D721Med (cell line): ENCODE measurements at regions not wholly inside any gene's neighbourhood (a gene's known extent, or its start where the extent isn't known, plus 50 kb on each side); places are given as distances from the start of the nearest gene placed in this dataset.

ENCODE experiments used
- DNase-seq: peaks from one replicate; pipeline ENCODE4 v3.0.0; 2011; ENCODE audit warnings: low spot score; ENCODE audit not compliant: insufficient read length
- FAIRE-seq: peaks from 2 replicates; lab custom pipeline; 2011; peaks lifted over from hg19 to GRCh38; lab: Jason Lieb, UNC
- TF ChIP-seq, protein P1 (sequence below): IDR thresholded peaks from 2 replicates; pipeline ENCODE4 v1.5.1; 2012; ENCODE audit warnings: mild to moderate bottlenecking, control low read depth; ENCODE audit not compliant: insufficient read depth; ENCODE audit errors: missing control alignments

DNA sequence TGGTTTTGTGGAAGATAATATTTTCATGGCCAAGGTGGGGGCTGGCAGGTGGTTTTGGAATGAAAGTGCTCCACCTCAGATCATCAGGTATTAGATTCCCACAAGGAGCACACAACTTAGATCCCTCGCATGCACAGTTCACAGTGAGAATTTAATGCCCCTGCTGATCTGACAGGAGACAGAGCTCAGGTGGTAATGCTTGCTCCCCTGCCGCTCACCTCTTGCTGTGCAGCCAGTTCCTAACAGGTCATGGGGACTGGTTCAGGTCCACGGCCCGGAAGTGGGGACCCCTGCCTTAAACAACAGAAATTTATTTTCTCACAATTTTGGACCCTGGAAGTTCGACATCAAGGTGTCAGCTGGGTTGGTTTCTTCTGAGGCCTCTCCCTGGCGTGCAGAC is 668.7 kb upstream of the ZNF608 start:
- TF ChIP-seq, protein P1, sequence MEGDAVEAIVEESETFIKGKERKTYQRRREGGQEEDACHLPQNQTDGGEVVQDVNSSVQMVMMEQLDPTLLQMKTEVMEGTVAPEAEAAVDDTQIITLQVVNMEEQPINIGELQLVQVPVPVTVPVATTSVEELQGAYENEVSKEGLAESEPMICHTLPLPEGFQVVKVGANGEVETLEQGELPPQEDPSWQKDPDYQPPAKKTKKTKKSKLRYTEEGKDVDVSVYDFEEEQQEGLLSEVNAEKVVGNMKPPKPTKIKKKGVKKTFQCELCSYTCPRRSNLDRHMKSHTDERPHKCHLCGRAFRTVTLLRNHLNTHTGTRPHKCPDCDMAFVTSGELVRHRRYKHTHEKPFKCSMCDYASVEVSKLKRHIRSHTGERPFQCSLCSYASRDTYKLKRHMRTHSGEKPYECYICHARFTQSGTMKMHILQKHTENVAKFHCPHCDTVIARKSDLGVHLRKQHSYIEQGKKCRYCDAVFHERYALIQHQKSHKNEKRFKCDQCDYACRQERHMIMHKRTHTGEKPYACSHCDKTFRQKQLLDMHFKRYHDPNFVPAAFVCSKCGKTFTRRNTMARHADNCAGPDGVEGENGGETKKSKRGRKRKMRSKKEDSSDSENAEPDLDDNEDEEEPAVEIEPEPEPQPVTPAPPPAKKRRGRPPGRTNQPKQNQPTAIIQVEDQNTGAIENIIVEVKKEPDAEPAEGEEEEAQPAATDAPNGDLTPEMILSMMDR = no peak
- no peak for FAIRE-seq
- DNase-seq = no peak

- FAIRE-seq (no peak), DNase-seq (no peak)
- TF ChIP-seq, protein P1 = no peak
These were observed 669.6 kb upstream of the ZNF608 start for GRCh38 chr5:125416055-125416454.

DNA sequence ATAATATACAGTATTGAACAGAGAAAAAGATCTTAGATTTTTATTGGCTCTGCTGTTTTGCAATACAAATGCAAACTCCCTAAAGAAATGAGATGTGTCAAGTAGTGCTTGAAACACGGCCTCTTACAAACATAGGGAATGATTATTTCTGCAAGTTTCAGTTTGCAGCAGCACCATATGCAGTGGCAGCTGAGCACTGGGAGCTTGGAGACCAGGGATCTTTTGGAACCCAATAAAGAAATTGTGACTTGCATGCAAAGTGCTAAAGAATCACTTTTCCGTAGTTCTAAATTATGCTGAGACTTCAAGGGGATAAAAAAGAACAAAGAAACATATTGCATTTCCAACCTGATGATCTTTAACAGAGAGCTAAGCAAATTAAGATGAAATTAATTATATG is 674.6 kb upstream of the ZNF608 start:
- TF ChIP-seq, protein P1 = no peak
- DNase-seq (no peak), FAIRE-seq (no peak)

DNA sequence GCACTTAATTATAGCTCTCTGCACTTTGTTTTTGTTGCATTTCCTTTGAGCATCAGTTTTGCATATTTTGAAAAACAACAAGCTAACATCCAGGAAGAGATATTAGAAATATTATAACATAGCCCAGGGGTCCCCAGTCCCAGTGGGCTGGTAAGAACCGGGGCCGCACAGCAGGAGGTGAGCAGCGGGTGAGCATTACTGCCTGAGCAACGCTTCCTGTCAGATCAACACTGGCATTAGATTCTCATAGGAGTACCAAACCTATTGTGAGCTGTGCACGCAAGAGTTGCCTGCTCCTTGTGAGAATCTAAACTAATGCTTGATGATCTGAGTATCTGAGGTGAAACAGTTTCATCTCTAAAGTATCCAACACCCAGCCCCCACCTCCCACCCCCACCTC is 675.9 kb upstream of the ZNF608 start:
- FAIRE-seq (no peak), DNase-seq (no peak)
- TF ChIP-seq, protein P1 = no peak

DNA sequence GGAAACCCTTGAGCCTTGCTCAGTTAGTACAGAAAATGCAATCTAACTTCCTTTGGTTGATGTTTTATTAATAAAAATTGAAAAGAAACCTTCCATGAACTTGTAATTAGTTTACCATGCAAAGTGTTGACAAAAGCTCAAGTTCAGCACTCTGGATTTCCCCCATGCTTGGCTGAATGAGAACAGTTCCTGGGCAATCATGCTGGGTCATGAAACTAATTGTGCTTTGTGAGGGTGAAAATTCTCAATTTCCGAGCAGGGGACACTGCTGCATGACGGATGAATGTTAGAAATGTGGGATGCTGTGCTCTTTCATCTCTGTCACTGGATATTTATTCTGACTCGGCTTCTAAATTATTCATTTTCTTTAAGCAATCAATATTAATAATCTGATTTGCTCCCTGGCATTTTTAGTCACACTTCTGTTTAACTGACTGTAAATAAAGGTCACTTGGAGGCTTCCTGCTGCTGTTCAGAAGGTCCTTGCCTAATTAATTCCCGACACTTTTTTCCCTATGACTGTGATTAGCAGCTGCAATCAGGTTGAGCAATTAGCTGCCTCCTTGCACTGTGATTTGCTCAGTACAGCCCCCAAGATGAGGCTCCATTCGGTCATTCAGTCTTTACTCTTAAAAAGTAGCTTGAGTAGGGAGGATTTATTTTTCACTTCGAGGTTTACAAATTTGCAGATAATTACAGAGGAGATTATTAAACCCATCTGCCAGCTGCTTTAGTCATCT is 678.1 kb upstream of the ZNF608 start:
- DNase-seq (no peak), FAIRE-seq (peak; percentile 97)
- TF ChIP-seq, protein P1 = no peak

DNA sequence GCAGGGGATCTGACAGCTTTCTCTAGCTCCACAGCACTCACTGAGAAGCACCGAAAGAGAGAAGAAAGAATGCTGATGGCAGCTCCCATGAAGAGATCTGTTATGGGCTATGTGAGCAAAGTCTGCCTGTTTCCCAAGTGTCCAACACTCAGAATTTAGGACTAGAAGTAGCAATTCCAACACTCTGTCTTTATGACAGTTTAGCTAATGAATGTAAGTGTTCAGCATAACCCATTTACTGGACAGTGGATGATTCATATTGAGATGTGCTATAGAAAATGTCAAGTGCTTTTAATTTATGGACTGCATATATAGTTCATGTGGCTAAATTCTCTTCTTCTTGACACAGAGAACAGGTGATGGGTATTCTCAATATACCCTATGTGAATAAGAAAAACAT is 683.1 kb upstream of the ZNF608 start:
- FAIRE-seq (peak; percentile 51), DNase-seq (no peak)
- TF ChIP-seq, protein P1 = no peak

DNA sequence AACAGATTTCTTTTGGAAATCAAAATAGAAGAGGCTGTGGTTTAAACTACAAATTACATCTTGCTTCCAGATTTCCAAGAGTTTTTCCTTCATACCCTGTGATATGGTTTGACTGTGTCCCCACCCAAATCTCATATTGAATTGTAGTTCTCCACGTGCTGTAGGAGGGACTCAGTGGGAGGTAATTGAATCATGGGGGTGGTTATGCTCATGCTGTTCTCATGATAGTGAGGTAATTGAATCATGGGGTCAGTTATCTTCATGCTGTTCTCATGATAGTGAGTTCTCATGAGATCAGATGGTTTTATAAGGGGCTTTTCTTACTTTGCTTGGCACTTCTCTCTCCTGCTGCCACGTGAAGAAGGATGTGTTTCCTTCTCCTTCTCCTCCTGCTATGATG is 687.0 kb upstream of the ZNF608 start:
- TF ChIP-seq, protein P1 = no peak
- no peak for DNase-seq
- no peak for FAIRE-seq
